B cell (primary cell): ENCODE measurements at regions not wholly inside any gene's neighbourhood (a gene's known extent, or its start where the extent isn't known, plus 50 kb on each side); places are given as distances from the start of the nearest gene placed in this dataset.

Source experiments
- EZH2 ChIP-seq: IDR thresholded peaks from 2 replicates; pipeline ENCODE4 v1.6.1; 2012; ENCODE audit warnings: borderline replicate concordance, low read depth, mild to moderate bottlenecking, moderate library complexity, low read length; ENCODE audit not compliant: insufficient read depth, poor library complexity, severe bottlenecking
- TF ChIP-seq, protein P1 (sequence below): fragments of 200-600 bp; IDR thresholded peaks from one replicate; pipeline ENCODE4 v1.8.0; 2022; ENCODE audit warnings: antibody characterized with exemption, mild to moderate bottlenecking

DNA sequence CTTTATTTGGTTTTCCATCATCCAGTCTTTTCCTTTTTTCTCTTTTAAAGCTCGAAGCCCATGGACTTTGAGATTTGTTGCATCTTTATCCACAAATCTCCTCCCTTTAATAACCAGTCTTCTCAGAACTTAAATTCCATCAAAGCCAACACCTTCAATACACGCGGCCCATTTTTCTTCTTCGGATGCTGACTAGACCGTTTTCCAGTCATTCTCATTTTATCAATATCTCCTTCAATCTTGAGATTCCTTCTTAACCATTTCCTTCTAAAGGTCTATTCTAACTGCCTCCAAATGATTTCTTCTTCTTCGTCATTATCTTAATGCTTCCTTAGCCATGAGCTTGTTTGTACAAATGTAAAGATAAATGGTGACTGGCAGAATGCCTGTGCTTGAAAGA is 173.5 kb downstream of the BAMBI start:
- TF ChIP-seq, protein P1, sequence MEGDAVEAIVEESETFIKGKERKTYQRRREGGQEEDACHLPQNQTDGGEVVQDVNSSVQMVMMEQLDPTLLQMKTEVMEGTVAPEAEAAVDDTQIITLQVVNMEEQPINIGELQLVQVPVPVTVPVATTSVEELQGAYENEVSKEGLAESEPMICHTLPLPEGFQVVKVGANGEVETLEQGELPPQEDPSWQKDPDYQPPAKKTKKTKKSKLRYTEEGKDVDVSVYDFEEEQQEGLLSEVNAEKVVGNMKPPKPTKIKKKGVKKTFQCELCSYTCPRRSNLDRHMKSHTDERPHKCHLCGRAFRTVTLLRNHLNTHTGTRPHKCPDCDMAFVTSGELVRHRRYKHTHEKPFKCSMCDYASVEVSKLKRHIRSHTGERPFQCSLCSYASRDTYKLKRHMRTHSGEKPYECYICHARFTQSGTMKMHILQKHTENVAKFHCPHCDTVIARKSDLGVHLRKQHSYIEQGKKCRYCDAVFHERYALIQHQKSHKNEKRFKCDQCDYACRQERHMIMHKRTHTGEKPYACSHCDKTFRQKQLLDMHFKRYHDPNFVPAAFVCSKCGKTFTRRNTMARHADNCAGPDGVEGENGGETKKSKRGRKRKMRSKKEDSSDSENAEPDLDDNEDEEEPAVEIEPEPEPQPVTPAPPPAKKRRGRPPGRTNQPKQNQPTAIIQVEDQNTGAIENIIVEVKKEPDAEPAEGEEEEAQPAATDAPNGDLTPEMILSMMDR, result no peak
- no peak for TF ChIP-seq EZH2
